ENCODE measurements at regions not wholly inside any gene's neighbourhood (a gene's known extent, or its start where the extent isn't known, plus 50 kb on each side); places are given as distances from the start of the nearest gene placed in this dataset.
"Not testable (repeated sequence)": the region's sequence is repeated elsewhere in the genome, so short reads cannot be mapped to it uniquely, and the experiment has no call there.

DNA sequence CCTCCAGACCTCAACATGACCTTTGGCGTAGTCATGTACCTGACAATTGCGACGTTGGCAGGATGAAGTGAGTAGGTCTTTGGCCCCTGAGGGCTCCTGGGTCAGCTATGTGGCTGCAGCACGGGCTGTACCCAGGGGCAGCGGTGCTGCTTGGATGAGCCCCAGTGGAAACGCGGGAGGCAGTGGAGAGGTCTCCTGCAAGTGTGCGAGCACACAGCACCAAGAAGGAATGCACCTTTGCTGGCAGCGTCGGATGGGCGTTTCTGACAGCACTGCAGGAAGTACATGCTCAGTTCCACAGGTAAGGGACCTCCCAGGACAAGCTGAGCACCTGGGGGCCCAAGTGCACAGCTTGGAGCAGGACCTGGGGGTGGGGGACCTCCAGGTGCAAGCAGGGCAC lies 67.4 kb upstream of the UNC13C start:
- no peaks in the 10 kb centered on the region for H3K79me2 ChIP-seq (ENCODE audit: insufficient read depth, low read length)
- no peak overlapping the region for H3K4me3 ChIP-seq (ENCODE audit: low read depth, low read length, poor library complexity, severe bottlenecking)
- no peaks in the 10 kb centered on the region for H3K36me3 ChIP-seq (ENCODE audit: insufficient read depth, low read length)
- TF ChIP-seq, protein P1, sequence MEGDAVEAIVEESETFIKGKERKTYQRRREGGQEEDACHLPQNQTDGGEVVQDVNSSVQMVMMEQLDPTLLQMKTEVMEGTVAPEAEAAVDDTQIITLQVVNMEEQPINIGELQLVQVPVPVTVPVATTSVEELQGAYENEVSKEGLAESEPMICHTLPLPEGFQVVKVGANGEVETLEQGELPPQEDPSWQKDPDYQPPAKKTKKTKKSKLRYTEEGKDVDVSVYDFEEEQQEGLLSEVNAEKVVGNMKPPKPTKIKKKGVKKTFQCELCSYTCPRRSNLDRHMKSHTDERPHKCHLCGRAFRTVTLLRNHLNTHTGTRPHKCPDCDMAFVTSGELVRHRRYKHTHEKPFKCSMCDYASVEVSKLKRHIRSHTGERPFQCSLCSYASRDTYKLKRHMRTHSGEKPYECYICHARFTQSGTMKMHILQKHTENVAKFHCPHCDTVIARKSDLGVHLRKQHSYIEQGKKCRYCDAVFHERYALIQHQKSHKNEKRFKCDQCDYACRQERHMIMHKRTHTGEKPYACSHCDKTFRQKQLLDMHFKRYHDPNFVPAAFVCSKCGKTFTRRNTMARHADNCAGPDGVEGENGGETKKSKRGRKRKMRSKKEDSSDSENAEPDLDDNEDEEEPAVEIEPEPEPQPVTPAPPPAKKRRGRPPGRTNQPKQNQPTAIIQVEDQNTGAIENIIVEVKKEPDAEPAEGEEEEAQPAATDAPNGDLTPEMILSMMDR (IDR thresholded peaks at IDR 0.05; ENCODE audit: low read length) = no peak
- no peak for TF ChIP-seq EZH2 (IDR thresholded peaks at IDR 0.05; ENCODE audit: borderline replicate concordance, low read length)
- no peak overlapping the region for H3K4me2 ChIP-seq (ENCODE audit: low read length)
- no peak overlapping the region for H2AFZ ChIP-seq (ENCODE audit: low read length)
- no peaks in the 10 kb centered on the region for H4K20me1 ChIP-seq (ENCODE audit: insufficient read depth, low read length)
- no peaks in the 10 kb centered on the region for H3K9me2 ChIP-seq (ENCODE audit: low read depth, low read length)
- H3K27ac ChIP-seq (ENCODE audit: low read depth, low read length, poor library complexity, severe bottlenecking) = no peak overlapping the region
- no peaks in the 10 kb centered on the region for H3K27me3 ChIP-seq (ENCODE audit: insufficient read depth, low read length)
- H3F3A ChIP-seq (ENCODE audit: insufficient read depth, low read length) = no peaks in the 10 kb centered on the region
- H3K4me1 ChIP-seq (ENCODE audit: insufficient read depth, low read length, severe bottlenecking) = no peaks in the 10 kb centered on the region
- no peaks in the 10 kb centered on the region for H3K9me3 ChIP-seq (ENCODE audit: low read length)
- H3K9ac ChIP-seq (ENCODE audit: low read length) = no peak overlapping the region

DNA sequence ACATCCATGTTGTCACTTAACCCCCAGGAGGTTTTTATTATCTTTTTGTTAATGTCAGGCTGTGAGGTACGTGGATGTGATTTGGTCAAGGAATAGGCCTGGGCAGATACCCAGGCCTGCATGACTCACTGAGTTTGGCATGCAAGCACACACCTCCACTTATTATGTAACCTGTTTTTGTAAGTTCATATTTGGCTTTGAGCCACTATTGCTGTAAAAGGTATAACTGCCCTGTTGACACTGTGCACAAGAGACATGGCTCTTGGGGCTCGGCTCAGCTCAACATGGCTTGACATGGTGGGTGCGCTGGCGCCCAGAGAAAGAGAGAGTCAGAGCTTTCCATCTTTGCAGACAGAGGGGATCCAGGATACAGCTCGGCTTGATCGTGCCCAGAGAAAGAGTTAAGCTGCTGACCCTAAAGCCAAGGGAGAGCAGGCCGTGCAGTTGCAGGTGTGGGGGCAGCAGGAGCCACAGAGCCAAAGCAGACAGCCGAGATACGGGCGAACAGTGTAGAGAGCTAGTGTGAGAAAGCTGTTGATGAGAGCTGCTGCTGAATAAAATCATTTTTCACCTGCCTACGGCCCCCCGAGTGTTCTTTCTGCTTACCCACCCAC lies 67.9 kb upstream of the UNC13C start:
- Histone ChIP-seq H3K9ac (ENCODE audit: low read length) (no peak overlapping the region), H3K4me2 (ENCODE audit: low read length) (no peak overlapping the region), H3K4me1 (ENCODE audit: insufficient read depth, low read length, severe bottlenecking) (no peaks in the 10 kb centered on the region), H3K27ac (ENCODE audit: low read depth, low read length, poor library complexity, severe bottlenecking) (no peak overlapping the region), H2AFZ (ENCODE audit: low read length) (no peak overlapping the region), H3K79me2 (ENCODE audit: insufficient read depth, low read length) (no peaks in the 10 kb centered on the region), H3K9me2 (ENCODE audit: low read depth, low read length) (no peaks in the 10 kb centered on the region), H3K27me3 (ENCODE audit: insufficient read depth, low read length) (no peaks in the 10 kb centered on the region), H4K20me1 (ENCODE audit: insufficient read depth, low read length) (no peaks in the 10 kb centered on the region), H3K9me3 (ENCODE audit: low read length) (no peaks in the 10 kb centered on the region), H3F3A (ENCODE audit: insufficient read depth, low read length) (no peaks in the 10 kb centered on the region), H3K36me3 (ENCODE audit: insufficient read depth, low read length) (no peaks in the 10 kb centered on the region), H3K4me3 (ENCODE audit: low read depth, low read length, poor library complexity, severe bottlenecking) (no peak overlapping the region)
- TF ChIP-seq, protein P1 (IDR thresholded peaks at IDR 0.05; ENCODE audit: low read length) = no peak
- TF ChIP-seq EZH2 (IDR thresholded peaks at IDR 0.05; ENCODE audit: borderline replicate concordance, low read length) = no peak

DNA sequence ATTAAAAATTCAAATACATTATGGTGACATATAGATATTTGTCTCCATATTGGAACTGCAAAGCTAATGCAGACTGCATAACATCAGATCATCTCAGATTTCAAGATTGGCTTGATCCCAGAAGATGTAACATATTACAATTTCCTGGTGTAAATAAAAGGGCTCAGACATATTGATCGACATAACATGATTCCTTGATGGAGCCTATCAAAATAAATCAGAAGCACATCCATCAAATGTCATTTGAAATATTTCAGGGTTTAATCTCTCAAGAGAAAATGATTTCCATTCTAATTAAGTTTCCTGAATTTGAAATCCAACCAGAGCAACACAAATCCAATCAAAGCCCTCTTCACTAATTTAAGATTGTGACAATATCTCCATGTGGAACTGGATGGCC lies 75.1 kb upstream of the UNC13C start:
- no peaks in the 10 kb centered on the region for H3K9me2 ChIP-seq (ENCODE audit: low read depth, low read length)
- H3K27me3 ChIP-seq (ENCODE audit: insufficient read depth, low read length) = no peaks in the 10 kb centered on the region

DNA sequence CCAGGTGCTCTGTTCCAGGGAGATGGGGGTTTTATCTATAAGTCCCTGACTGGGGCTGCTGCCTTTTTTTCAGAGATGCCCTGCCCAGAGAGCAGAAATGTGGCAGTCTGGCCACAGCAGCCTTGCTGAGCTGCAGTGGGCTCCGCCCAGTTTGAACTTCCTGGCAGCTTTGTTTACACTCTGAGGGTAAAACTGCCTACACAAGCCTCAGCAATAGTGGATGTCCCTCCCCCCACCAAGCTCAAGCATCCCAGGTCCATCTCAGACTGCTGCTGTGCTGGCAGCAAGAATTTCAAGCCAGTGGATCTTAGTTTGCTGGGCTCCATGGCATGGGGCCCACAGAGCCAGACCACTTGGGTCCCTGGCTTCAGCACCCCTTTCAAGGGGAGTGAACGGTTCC lies 84.8 kb upstream of the UNC13C start:
- not testable (repeated sequence) for H3K27ac ChIP-seq (ENCODE audit: low read depth, low read length, poor library complexity, severe bottlenecking); H3K9ac ChIP-seq (ENCODE audit: low read length); H3K4me2 ChIP-seq (ENCODE audit: low read length); H2AFZ ChIP-seq (ENCODE audit: low read length); H3F3A ChIP-seq (ENCODE audit: insufficient read depth, low read length); H3K79me2 ChIP-seq (ENCODE audit: insufficient read depth, low read length); H3K9me2 ChIP-seq (ENCODE audit: low read depth, low read length); H3K36me3 ChIP-seq (ENCODE audit: insufficient read depth, low read length); H3K27me3 ChIP-seq (ENCODE audit: insufficient read depth, low read length); H3K9me3 ChIP-seq (ENCODE audit: low read length); H4K20me1 ChIP-seq (ENCODE audit: insufficient read depth, low read length); H3K4me3 ChIP-seq (ENCODE audit: low read depth, low read length, poor library complexity, severe bottlenecking); H3K4me1 ChIP-seq (ENCODE audit: insufficient read depth, low read length, severe bottlenecking)

More for the DNA sequence above, 75.1 kb upstream of the UNC13C start:
- no peaks in the 10 kb centered on the region for H3F3A ChIP-seq (ENCODE audit: insufficient read depth, low read length)
- H3K9me3 ChIP-seq (ENCODE audit: low read length) = no peaks in the 10 kb centered on the region
- H3K4me3 ChIP-seq (ENCODE audit: low read depth, low read length, poor library complexity, severe bottlenecking) = no peak overlapping the region
- H2AFZ ChIP-seq (ENCODE audit: low read length) = no peak overlapping the region
- no peaks in the 10 kb centered on the region for H3K79me2 ChIP-seq (ENCODE audit: insufficient read depth, low read length)
- no peak overlapping the region for H3K4me2 ChIP-seq (ENCODE audit: low read length)
- no peak overlapping the region for H3K9ac ChIP-seq (ENCODE audit: low read length)
- no peak overlapping the region for H3K27ac ChIP-seq (ENCODE audit: low read depth, low read length, poor library complexity, severe bottlenecking)
- TF ChIP-seq, protein P1 (IDR thresholded peaks at IDR 0.05; ENCODE audit: low read length) = no peak
- no peak for TF ChIP-seq EZH2 (IDR thresholded peaks at IDR 0.05; ENCODE audit: borderline replicate concordance, low read length)
- no peaks in the 10 kb centered on the region for H4K20me1 ChIP-seq (ENCODE audit: insufficient read depth, low read length)
- H3K4me1 ChIP-seq (ENCODE audit: insufficient read depth, low read length, severe bottlenecking) = no peaks in the 10 kb centered on the region
- H3K36me3 ChIP-seq (ENCODE audit: insufficient read depth, low read length) = no peaks in the 10 kb centered on the region

Data from OCI-LY1 (cell line).